SU-DHL-6 (cell line): ENCODE measurements at regions not wholly inside any gene's neighbourhood (a gene's known extent, or its start where the extent isn't known, plus 50 kb on each side); places are given as distances from the start of the nearest gene placed in this dataset.

Experiments used
- H2AFZ ChIP-seq: fragments of 200-600 bp; sonication (generic); 2 replicates; pipeline ENCODE4 v1.6.1; 2014; ENCODE audit warnings: low read depth, mild to moderate bottlenecking, moderate library complexity, mixed read lengths, antibody characterized with exemption, low read length; ENCODE audit not compliant: severe bottlenecking
- H3F3A ChIP-seq: fragments of 200-600 bp; shearing (Covaris generic); 2 replicates; pipeline ENCODE4 v1.6.0; 2016; ENCODE audit warnings: antibody characterized with exemption, mild to moderate bottlenecking; ENCODE audit not compliant: insufficient read depth
- H3K27ac ChIP-seq: fragments of 200-600 bp; sonication (generic); 2 replicates; pipeline ENCODE4 v1.5.1; 2016; ENCODE audit warnings: low read depth, mild to moderate bottlenecking, low read length, moderate library complexity, mixed read lengths
- H3K27me3 ChIP-seq: fragments of 200-600 bp; sonication (generic), shearing (Covaris generic); 2 replicates; pipeline ENCODE4 v1.6.0; 2014; ENCODE audit warnings: mild to moderate bottlenecking, low read length
- H3K36me3 ChIP-seq: fragments of 200-600 bp; sonication (generic); 2 replicates; pipeline ENCODE4 v1.6.1; 2014; ENCODE audit warnings: mild to moderate bottlenecking, low read length, mixed read lengths
- H3K4me2 ChIP-seq: fragments of 300-600, 200-600 bp; shearing (Covaris generic), sonication (generic); 2 replicates; pipeline ENCODE4 v1.6.0; 2014; ENCODE audit warnings: low read length, low read depth, mild to moderate bottlenecking; ENCODE audit not compliant: poor library complexity, severe bottlenecking
- H3K4me3 ChIP-seq: fragments of 200-600 bp; sonication (generic); 2 replicates; pipeline ENCODE4 v1.5.1; 2014; ENCODE audit warnings: antibody characterized with exemption, low read length, mild to moderate bottlenecking, mixed read lengths; ENCODE audit not compliant: insufficient read depth, poor library complexity, severe bottlenecking
- H3K79me2 ChIP-seq: fragments of 200-600 bp; sonication (generic); 2 replicates; pipeline ENCODE4 v1.6.1; 2014; ENCODE audit warnings: mild to moderate bottlenecking, low read length, moderate library complexity; ENCODE audit not compliant: insufficient read depth
- H3K9ac ChIP-seq: fragments of 200-600 bp; sonication (generic); 2 replicates; pipeline ENCODE4 v1.7.0; 2014; ENCODE audit warnings: mild to moderate bottlenecking, low read length
- H3K9me2 ChIP-seq: fragments of 200-600 bp; sonication (generic); replicated peaks from 2 replicates; pipeline ENCODE4 v1.6.1; 2014; ENCODE audit warnings: low read length; ENCODE audit not compliant: insufficient read depth
- H3K9me3 ChIP-seq: fragments of 200-600 bp; sonication (generic); 2 replicates; pipeline ENCODE4 v1.6.1; 2014; ENCODE audit warnings: low read length, mixed read lengths; ENCODE audit not compliant: insufficient read depth
- H4K20me1 ChIP-seq: fragments of 200-600 bp; sonication (generic); 2 replicates; pipeline ENCODE4 v1.6.1; 2014; ENCODE audit warnings: low read depth, mild to moderate bottlenecking, antibody characterized with exemption, low read length, moderate library complexity, mixed read lengths
- CTCF ChIP-seq: fragments of 200-600 bp; sonication (generic); IDR thresholded peaks from one replicate; pipeline ENCODE4 v1.5.1; 2017; ENCODE audit warnings: antibody characterized with exemption, mild to moderate bottlenecking, low read length, moderate library complexity; ENCODE audit not compliant: insufficient read depth, poor library complexity, severe bottlenecking
- EZH2phosphoT487 ChIP-seq: fragments of 200-600 bp; sonication (generic), shearing (Covaris generic); conservative IDR thresholded peaks from 2 replicates; pipeline ENCODE4 v1.6.1; 2018; ENCODE audit warnings: mild to moderate bottlenecking, antibody characterized with exemption, low read length, moderate library complexity, mixed read lengths

DNA sequence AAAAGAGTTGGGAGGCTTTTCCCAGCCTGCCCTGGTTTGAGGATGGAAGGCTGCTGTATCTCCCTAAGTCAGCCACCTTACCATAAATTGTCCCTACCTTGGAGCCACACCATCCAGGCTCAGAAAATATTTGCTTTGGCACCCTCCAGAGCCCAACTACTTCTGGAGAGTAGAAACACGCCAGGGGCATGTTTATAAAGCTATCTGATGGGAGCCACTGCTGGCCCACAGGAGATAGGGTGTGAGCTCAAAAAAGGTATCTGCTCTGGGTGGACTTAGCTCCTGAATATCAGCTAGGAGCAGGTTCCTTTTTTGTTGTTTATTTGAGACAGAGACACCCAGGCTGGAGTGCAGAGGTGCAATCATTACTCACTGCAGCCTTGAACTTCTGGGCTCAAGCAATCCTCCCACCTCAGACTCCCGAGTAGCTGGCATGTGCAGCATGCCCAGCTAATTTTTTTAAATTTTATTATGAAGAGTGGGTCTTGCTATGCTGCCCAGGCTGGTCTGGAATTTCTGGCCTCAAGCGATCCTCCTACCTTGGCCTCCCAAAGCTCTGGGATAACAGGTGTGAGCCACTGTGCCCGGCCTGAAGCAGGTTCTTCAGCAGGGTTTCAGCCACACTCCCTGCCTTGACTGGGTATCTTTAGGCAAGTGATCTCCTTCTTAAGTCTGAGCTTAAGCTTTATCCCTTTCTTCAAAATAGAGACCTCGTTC, 147.1 kb downstream of the SALL1 start:
- no peaks in the 10 kb centered on the region for H3K79me2 ChIP-seq
- H3K36me3 ChIP-seq: no peaks in the 10 kb centered on the region
- no peak overlapping the region for H3K4me3 ChIP-seq
- no peak for TF ChIP-seq EZH2phosphoT487
- no peak for TF ChIP-seq CTCF
- no peaks in the 10 kb centered on the region for H3F3A ChIP-seq
- H4K20me1 ChIP-seq: no peaks in the 10 kb centered on the region
- no peak overlapping the region for H3K27ac ChIP-seq
- no peaks in the 10 kb centered on the region for H3K9me2 ChIP-seq
- H3K27me3 ChIP-seq: no peaks in the 10 kb centered on the region
- no peak overlapping the region for H3K4me2 ChIP-seq
- no peak overlapping the region for H2AFZ ChIP-seq
- H3K9me3 ChIP-seq: no peaks in the 10 kb centered on the region
- H3K9ac ChIP-seq: no peak overlapping the region

GRCh38 chr16:51002881-51003490, 148.1 kb downstream of the SALL1 start:
- no peaks in the 10 kb centered on the region for H3K9me2 ChIP-seq
- no peak overlapping the region for H2AFZ ChIP-seq
- no peaks in the 10 kb centered on the region for H3K27me3 ChIP-seq
- H3K27ac ChIP-seq: no peak overlapping the region
- no peak overlapping the region for H3K4me2 ChIP-seq
- no peak overlapping the region for H3K9ac ChIP-seq
- H3F3A ChIP-seq: no peaks in the 10 kb centered on the region
- no peaks in the 10 kb centered on the region for H4K20me1 ChIP-seq
- no peak overlapping the region for H3K4me3 ChIP-seq
- no peaks in the 10 kb centered on the region for H3K9me3 ChIP-seq
- H3K79me2 ChIP-seq: no peaks in the 10 kb centered on the region
- H3K36me3 ChIP-seq: no peaks in the 10 kb centered on the region
- TF ChIP-seq EZH2phosphoT487: no peak
- no peak for TF ChIP-seq CTCF

- Histone ChIP-seq H2AFZ (no peak overlapping the region), H3K36me3 (no peaks in the 10 kb centered on the region), H3K9me2 (no peaks in the 10 kb centered on the region), H3K9me3 (no peaks in the 10 kb centered on the region), H3K27me3 (no peaks in the 10 kb centered on the region), H4K20me1 (no peaks in the 10 kb centered on the region), H3K79me2 (no peaks in the 10 kb centered on the region), H3K4me2 (no peak overlapping the region), H3K9ac (no peak overlapping the region), H3K4me3 (no peak overlapping the region), H3K27ac (no peak overlapping the region), H3F3A (no peaks in the 10 kb centered on the region)
- TF ChIP-seq EZH2phosphoT487 (no peak), CTCF (no peak)
Observed at GRCh38 chr16:50999181-50999580, 151.9 kb downstream of the SALL1 start.
